Right lung (tissue), 2 donors: ENCODE measurements at regions not wholly inside any gene's neighbourhood (a gene's known extent, or its start where the extent isn't known, plus 50 kb on each side); places are given as distances from the start of the nearest gene placed in this dataset.
A peak's percentile ranks its signal among the peaks of the same experiment; 100 is the strongest.

ENCODE experiments used
- DNase-seq, 2 donors: peaks; one replicate each; pipeline ENCODE4 v3.0.0-alpha.2; 2013

DNA sequence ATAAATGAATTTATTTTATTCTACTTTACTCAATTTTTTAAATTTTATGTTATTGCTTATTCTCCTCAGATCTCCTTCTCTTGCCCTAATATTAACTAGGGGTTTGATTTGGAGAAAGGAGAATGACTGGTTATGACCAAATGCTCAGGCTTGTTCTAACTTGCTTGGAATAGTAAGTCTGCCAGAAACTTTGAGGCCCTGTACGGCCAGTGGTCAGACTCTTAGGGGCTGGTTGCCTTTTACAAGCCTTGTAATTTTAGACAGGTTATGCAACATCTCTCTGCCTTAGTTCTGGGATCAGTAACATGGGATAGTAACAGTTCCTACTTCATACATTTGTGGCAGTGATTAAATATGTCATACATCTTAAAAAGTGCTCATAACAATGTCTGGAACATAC is 279.5 kb downstream of the DUSP10 start:
- no peak for DNase-seq

DNA sequence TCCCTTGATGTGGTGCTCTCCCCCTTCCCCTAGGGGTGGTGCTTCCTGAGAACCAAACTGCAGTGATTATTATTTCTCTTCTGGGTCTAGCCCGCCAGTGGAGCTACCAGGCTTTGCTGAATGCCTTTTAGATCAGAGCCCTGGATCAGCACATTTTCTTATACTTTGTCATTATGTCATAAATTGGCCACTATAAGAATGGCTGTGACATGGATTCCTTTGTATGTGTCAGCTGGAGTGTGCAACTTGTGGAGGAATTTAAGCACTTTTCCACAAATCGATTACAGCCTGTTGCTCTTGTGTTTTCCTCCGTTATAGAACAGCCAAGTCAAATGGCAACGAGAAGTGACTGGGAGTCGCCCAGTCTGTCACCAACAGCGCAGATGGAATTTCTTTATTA is 273.3 kb downstream of the DUSP10 start:
- DNase-seq, result no peak

DNA sequence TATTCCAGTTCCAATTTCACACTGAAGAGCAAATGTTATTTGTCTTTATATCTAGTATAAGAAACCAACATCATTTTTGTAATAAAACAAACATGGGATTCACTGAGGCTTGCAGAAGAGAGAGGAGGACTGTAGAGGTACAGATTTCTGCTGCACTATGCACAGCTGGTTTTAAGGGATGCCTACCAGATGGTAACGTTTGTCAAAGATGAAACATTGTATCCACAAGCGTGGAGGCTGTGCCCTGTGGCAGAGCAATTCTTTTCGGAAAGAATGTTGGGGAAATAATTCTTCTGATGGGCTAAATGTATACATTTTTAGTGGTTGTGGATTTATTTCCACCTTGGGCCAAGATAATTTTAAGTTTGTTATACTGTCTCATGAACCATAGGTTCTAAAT is 272.4 kb downstream of the DUSP10 start:
- no peak for DNase-seq

DNA sequence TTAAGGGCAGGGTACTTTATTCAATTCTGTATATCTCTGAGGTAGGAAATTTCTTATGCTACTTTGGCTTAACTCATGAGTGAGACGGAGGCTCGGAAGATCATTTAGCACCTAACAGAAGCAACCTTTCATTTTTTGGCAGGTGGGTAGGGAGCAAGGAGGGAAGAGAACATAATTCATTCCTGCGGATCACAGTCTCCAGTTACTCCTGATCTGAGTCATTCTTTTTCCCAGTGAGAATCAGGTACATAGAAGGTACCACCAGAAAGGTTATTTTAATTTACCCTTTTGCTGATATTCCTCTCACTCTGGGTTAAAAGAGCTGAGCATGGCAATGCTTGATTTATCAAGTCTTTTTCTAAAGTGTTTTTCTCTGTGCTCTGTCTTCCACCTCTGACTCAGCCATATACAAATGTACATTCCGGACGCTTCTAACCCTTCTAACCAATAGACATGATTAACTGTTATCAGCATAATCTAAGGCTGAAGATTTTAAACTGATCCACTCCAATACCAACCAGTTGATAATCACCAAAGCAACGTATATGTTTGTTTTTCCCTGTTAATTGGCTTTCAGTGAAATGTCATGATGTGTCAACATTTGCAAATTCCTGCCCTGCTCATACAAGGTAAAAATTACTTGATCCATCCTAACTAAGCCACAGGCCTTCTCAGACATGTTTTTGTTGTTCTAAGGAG is 271.7 kb downstream of the DUSP10 start:
- DNase-seq, result no peak

DNA sequence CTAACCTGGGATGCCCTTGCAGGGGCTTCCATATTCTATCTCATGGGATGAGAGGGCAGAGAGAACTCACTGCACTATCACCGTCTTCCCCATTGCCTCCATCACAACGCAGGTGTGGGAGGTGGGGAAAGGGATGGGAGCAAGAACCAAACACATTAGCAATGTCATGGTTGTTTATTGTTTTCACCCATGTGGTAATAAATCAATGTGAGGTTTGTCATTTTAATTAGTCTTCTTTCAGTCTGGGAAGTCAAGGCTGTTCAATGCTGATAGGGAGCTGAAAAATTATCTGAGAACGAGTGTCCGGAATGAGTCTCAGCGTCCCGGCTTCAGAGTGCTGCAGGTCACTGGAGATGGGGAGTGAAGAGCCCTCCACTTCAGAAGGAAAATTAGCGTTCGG is 268.5 kb downstream of the DUSP10 start:
- no peak for DNase-seq

DNA sequence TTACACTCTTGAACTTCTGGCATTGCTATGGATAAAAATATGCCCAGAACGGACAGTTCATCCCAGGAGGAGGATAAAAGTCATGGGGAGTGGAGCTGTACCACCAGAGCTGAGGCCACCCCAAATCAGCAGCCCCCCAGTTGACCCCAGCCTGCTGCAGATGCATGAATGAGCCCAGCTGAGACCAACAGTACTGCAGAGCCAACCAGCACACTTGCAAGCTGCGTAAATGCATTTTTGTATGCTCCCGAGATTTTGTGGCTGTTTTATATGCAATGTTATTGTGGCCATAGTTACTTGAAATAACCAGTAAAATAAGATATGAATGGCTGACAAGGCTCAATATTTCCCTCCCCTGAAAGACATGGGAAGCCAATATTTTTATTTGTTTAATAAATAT is 264.6 kb downstream of the DUSP10 start:
- no peak for DNase-seq

DNA sequence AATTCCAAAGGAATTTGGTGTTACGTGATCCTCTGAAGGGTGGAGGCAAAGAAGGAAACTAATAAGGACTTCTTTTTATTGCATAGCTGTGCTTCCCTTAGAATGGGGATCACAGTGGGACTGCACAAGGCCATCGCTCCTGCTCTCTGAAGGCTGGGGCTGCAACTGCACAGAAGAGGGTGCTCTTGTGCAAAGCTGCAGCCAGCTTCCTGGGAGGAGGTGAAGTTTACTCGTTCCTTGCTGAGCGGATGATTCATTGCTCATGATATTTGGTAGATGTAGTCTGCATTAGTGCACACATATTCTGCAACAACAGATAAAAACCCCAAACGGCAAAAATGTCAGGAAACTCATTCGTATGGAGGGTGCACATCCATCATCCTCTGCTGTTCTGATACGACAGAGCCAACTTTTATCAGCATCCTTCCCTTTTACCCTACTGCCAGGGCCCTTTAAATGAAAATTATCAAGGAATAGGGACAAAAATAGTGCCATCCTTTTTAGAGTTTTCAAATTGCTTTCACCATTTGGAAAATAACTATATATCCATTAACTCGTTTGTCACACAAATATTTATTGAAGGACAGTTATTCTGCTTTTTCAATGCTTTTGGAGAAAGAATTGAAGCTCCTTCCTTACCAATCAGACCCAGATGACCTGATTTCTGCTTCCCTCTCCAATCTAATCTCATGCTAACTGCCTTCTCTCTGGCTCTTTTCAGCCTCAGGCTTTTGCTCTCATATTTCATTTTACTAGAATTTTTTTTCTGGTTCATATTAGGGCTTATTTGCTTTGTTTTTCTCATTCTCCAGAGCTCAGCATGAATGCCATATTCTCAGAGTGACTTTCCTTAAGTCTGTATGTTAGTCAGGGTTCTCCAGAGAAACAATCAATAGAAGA is 263.6 kb downstream of the DUSP10 start:
- no peak for DNase-seq

DNA sequence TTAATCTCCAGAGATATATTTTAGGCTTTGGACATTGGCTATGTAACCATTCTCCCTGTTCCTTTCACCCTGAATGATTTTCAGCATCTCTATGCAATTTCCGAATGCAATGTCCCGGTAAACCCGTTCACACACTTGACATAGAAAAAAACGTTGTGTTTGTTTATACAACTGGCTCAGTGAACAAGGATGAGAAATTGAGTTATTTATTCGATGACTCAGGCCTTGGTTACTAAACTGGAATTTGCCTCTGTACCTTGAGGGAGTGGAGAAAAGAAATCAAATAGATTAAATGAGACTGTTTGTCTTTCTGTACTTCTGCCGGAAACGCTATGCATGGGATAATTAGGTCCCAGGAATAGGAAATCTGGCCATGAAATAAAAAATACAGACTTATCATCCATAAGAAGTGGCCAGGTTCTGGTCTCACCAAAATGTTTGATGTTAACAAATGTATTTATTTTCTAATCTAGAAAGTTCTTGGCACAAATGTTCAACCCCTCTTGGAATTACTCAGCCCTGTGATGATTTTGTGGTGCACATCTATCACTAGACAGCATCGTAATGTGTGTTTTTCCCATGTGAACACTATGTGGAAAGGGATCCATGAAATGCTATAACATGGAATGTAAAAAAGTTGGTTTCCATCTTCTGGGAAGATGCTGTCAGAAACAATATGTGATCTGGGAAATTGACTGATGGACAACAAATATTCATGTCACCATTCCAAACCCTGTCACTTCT is 253.9 kb downstream of the DUSP10 start:
- DNase-seq, result no peak

DNA sequence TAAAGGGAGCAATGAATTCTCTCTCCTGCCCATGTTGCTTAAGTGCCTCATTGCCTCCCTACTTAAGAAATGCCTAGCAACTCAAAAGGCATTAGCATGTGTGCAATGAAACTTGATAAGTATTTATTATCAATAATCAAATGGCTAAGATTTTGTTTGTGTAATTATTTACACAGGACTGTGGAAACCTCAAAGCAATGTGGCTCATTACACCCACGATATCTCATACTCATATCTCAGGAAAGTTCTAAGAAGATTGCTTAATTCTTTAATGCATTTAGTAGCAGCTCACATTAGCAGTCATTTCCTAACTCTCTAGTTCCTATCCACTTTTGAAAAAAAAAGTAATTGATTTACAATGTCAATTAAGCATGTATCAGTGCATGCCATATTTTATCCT is 253.3 kb downstream of the DUSP10 start:
- no peak for DNase-seq

DNA sequence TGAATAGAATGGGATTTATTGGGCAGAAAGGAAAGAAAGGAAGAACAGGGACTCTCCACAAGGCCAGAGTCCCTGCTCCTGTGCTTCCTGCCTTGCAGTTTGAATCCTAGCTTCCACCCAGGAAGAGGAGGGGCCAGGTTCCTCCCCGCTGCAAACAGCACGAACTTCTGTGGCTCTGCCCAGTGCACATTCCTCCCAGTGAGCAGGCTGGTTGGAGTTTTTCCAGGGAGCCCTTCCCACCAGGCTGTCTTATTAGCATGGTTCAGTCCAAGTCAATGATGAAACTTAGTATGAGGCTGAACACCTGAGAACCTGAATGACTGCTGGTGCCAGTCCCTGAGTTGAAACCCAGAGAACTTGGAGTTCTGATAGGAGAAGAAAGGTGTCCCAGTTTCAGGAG is 247.2 kb downstream of the DUSP10 start:
- DNase-seq, result no peak

DNA sequence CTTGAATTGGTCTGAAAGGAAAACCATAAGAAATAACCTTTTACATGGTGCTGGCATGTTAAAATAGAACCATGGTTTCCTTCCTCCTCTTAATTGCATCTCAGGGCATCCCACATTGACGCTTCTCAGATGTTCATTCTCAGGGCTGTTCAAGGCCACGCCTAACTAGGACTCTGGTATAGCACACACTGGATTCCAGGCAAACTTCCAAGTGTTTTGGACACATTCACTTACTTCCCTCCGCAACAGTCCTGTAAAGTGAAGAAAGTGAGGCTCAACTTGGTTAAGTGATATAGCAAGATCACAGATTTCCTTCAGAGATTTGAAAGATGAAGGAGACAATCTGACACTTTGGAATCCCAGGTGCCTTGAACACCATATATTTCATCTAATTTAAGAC is 244.8 kb downstream of the DUSP10 start:
- peak in 1 of 2 donors; percentile 19 for DNase-seq

DNA sequence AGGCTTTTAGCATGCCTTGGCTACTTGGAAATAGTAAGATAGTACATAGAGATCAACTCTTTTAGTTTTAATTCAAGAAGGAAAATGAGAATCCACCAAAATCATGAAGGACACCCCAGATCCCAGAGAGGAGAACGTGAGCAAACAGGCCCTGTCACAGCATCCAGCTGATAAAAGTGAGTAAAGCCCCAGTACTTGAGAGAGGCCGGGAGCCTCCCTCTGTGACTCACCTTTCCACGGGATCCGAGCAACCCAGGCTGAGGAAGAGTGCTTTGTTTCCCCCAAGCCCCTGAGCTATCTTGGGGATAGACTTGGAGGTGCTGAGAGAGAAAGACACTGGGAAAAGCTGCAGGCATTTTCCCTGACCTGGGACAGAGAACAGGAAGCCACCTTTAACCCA is 238.6 kb downstream of the DUSP10 start:
- no peak for DNase-seq

DNA sequence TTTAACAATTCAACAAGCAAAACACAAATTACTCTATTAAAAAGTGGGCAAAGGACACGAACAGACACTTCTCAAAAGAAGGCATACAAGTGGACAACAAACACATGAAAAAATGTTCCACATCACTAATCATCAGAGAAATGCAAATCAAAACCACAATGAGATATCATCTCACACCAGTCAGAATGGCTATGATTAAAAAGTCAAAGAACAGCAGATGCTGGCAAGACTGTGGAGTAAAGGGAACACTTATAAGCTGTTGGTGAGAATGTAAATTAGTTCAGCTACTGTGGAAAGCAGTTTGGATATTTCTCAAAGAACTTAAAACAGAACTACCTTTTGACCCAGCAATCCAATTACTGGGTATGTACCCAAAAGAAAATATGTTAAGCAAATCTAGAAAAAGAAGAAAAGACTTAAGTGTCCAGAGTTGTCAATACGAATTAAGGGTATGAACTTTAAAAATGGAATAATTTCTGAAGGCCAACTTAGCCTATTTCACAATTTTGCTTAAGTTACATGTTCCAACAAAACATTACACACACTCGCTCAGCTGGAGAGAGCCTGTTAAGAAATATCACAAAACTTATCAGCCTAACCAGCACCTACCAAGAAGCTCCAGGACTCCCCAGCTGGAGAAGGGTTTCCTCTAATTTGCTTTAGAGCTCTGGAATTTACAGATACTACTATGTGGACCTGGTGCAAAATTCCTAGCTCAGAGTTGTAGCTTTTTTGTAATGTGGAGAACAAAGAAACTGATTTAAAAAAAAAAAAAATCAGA is 232.1 kb downstream of the DUSP10 start:
- DNase-seq, result no peak

DNA sequence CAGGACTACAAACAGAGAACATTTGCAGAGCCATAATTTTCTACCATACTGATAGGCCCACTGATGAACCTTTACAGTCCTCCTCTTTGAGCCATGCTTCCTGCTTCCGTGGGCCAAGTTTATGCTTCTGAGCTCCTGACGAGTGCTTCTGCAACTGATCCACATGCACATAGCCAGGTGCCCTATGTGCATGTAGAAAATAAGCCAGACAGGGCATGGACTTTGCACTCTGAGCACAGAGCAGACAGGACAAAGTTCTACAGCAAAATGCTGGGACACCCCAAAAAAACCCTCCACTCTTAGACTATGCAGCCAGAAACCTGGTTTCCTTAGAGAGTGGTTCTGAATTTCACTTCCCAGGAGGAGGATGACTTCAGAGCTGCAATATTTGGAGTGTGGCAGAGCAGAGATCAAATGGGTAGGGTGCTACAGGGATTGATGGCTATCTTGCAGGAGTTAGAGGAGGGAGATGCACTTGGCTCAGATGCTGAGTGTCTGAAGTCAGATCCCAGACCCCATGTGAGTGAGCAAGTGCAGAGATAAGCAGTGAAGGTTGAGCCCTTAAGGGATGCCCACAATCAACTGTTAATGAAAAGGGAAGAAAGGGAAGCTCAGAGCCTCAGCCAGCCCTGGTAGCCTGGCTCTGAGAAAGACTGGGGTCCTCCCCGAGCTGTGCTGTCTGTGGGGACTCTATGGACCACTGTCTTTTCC is 230.9 kb downstream of the DUSP10 start:
- DNase-seq, result no peak

DNA sequence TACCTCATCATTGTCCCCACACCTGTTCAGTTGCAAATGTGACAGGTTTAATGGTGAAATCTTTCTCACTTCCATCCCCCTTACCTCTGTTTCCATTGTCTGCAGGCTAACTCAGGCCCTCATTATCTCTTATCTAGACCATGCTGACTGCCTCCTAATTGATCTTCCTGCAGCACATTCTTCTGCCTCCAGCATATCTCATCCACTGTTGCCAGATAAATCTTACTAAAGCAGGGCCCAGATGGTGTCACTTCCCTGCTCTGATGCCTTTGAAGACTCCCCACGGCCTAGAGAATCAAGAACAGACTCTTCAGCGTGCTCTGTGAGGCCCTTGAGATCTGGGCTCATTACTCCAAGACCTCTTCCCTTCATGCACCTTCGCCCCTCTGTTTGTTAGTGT is 230.1 kb downstream of the DUSP10 start:
- DNase-seq, result no peak

DNA sequence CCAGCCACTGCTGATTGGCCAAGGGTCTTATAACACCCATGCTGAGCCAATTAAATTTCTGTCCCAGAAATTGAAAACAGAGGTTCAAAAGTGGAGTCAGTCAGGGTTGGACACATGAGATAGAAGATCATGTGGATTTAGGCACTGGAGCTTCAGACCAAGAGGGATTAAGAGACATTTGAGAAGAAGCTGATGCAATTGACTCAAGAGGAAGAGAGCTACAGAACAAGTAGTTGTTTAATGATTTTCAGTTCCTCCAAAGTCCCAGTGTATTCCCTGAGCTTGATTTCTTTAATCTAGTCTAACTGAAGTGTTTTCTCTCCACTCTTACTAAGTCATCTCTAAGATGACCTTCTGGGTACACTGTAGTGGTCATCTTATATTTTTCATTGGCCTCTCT is 227.1 kb downstream of the DUSP10 start:
- no peak for DNase-seq

DNA sequence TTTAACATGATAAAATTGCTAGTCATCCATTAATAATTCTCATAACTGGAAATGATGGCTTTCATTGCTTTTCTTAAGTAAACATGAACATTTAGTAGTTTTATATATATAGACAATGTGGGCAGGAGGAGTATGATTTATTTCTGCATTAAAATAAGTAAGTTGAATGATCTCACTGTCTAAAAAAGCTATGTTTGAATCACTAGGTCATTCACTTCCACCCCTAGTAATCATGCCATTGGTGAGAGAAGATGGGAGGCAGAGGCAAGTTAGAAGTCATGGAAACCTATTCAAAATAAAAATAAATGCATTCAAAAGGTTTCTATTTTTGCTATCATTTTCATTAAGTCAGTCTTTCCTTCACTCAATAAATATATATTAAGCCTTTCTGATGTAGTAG is 226.4 kb downstream of the DUSP10 start:
- no peak for DNase-seq

DNA sequence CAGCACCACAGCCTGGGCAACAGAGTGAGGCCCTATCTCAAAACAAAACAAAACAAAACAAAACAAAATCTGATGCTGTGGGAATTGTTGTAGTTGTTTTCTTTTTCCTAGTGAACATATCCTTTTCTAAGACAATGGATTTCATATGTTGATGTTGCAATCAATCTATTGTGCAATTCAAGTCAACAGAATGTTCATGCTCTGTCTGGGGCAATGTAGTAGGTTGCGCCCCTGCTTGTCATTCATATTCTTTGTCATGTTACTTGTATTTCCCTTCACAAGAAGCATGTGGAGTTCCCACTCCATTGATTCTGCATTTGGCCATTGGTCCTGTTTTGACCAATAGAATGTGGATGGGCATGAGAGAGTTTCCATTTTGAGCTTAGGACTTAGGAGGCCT is 223.9 kb downstream of the DUSP10 start:
- no peak for DNase-seq

DNA sequence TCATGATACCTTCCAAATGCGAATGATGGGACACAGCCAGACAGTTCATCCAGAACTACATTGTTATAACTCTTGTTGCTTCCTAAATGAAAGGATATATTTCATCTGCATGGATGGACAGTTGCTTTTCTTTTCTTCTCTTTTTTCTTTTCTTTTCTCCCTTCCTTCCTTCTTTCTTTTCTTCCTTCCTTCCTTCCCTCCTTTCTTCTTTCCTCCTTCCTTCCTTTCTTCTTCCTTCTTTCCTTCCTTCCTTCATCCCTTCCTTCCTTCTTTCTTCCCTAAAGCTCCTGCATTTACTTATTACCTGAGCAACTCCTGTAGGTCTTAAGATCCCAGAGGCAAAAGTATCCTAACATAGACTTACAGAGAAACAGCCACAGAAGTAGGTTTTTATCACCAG is 221.6 kb downstream of the DUSP10 start:
- DNase-seq, result no peak

DNA sequence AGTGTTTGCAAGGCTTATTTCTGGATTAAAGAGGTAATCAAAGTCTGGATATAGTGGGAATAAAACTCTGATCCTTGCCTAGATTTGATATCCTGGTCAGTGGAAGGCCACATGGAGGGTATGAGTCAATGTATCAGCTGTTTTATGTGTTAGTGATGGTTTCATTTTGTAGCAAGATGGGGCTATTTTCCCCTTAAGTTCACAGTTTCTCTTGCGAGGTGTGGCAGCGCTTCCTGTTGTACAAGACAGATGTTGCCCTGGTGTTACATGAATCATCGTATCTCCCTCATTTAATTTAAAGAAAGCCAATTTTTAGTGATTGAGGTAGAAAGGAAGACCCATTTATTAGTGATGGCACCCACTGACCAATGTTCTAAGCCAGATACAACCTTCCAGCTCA is 220.2 kb downstream of the DUSP10 start:
- DNase-seq, result no peak

DNA sequence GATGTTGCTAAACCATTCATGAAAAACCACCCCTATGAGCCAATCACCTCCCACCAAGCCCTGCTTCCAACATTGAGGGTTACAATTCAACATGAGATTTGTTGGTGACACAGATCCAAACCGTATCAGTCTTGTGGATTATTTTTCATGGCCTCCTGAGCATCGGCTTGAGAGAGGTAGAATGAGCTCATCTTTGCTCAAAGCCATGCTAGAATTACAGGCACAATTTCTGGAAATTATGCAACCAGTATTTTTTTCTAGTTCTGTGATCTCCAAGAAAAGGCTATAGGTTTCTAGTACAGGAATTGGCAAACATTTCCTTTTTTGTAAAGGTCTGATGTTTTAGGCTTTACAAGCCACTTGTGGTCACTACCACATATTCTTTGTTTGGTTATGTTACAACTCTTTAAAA is 219.4 kb downstream of the DUSP10 start:
- DNase-seq, result no peak
